Progenitor cell of endocrine pancreas (in vitro differentiated cells): ENCODE measurements at regions not wholly inside any gene's neighbourhood (a gene's known extent, or its start where the extent isn't known, plus 50 kb on each side); places are given as distances from the start of the nearest gene placed in this dataset.

Experiments used
- DNase-seq: peaks from one replicate; pipeline ENCODE4 v3.0.0; 2021; ENCODE audit warnings: low spot score; ENCODE audit not compliant: unreplicated experiment
- H3K27ac Mint-ChIP-seq: 2 replicates; pipeline ENCODE4 v1.8.0; 2021; ENCODE audit warnings: mild to moderate bottlenecking, moderate library complexity, mixed read lengths
- H3K27me3 Mint-ChIP-seq: 2 replicates; pipeline ENCODE4 v1.8.0; 2021; ENCODE audit warnings: mixed read lengths
- H3K36me3 Mint-ChIP-seq: 2 replicates; pipeline ENCODE4 v1.8.0; 2022; ENCODE audit warnings: mixed read lengths; ENCODE audit not compliant: insufficient read depth
- H3K4me1 Mint-ChIP-seq: 2 replicates; pipeline ENCODE4 v1.8.0; 2021; ENCODE audit warnings: low read depth, mixed read lengths
- H3K4me3 Mint-ChIP-seq: 2 replicates; pipeline ENCODE4 v1.8.0; 2021; ENCODE audit warnings: low read depth, mild to moderate bottlenecking, moderate library complexity, mixed read lengths
- H3K9me3 Mint-ChIP-seq: 2 replicates; pipeline ENCODE4 v1.8.0; 2021; ENCODE audit warnings: low read depth, mixed read lengths
- TF ChIP-seq, protein P1 (sequence below): fragments of 200-600 bp; sonication (generic); IDR thresholded peaks from one replicate; pipeline ENCODE4 v1.5.0; 2021; ENCODE audit warnings: antibody characterized with exemption, mild to moderate bottlenecking; ENCODE audit not compliant: unreplicated experiment

DNA sequence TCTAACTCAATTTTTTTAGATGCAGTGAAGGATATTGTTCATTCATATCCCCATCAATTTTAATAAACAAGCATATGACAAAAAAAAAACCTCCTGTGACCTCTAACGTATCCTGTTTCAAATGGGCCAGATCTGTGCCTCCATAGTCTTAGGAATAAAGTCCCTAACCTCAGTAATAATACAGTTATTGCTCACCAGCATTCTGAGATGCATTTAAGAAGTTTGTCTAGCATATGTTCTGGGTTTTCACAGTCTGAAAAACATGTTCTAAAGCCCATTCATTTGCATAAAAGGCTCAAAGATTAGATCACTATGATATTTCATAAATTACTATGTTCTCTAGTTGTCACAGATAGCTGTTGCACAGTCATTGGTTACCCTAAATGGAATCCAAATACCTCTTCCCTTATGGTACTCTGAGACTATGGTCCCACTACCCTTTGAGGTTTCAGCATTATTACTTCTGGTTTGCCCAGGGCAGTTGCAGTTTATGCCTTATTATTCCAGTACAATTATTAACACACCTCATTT is 190.1 kb downstream of the ZIC4 start:
- DNase-seq, result no peak
- no peaks in the 10 kb centered on the region for H3K36me3 Mint-ChIP-seq
- TF ChIP-seq, protein P1, sequence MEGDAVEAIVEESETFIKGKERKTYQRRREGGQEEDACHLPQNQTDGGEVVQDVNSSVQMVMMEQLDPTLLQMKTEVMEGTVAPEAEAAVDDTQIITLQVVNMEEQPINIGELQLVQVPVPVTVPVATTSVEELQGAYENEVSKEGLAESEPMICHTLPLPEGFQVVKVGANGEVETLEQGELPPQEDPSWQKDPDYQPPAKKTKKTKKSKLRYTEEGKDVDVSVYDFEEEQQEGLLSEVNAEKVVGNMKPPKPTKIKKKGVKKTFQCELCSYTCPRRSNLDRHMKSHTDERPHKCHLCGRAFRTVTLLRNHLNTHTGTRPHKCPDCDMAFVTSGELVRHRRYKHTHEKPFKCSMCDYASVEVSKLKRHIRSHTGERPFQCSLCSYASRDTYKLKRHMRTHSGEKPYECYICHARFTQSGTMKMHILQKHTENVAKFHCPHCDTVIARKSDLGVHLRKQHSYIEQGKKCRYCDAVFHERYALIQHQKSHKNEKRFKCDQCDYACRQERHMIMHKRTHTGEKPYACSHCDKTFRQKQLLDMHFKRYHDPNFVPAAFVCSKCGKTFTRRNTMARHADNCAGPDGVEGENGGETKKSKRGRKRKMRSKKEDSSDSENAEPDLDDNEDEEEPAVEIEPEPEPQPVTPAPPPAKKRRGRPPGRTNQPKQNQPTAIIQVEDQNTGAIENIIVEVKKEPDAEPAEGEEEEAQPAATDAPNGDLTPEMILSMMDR, result no peak
- no peak overlapping the region for H3K27ac Mint-ChIP-seq
- no peaks in the 10 kb centered on the region for H3K27me3 Mint-ChIP-seq
- H3K9me3 Mint-ChIP-seq, result no peaks in the 10 kb centered on the region
- H3K4me1 Mint-ChIP-seq, result no peaks in the 10 kb centered on the region
- no peak overlapping the region for H3K4me3 Mint-ChIP-seq

DNA sequence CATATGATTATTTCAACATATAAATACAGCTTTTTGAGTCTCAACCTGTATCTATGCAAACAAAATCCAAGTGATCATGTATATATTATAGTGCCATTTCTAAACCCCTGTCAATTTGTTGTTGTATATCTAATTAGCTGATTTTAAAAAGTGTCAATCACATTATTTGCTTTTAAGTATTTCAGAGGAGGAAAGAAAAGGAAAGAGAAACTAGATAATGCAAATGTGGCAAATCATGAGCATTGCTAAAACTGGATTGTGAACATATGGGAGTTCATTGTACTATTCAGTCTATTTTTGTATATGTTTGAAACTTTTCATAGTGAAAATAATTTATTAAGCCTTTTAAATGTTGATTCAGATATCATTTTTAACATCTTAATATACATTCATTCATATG is 190.7 kb downstream of the ZIC4 start:
- Mint-ChIP-seq H3K9me3 (no peaks in the 10 kb centered on the region), H3K27me3 (no peaks in the 10 kb centered on the region), H3K4me1 (no peaks in the 10 kb centered on the region), H3K4me3 (no peak overlapping the region), H3K36me3 (no peaks in the 10 kb centered on the region), H3K27ac (no peak overlapping the region)
- no peak for DNase-seq
- TF ChIP-seq, protein P1, result no peak

DNA sequence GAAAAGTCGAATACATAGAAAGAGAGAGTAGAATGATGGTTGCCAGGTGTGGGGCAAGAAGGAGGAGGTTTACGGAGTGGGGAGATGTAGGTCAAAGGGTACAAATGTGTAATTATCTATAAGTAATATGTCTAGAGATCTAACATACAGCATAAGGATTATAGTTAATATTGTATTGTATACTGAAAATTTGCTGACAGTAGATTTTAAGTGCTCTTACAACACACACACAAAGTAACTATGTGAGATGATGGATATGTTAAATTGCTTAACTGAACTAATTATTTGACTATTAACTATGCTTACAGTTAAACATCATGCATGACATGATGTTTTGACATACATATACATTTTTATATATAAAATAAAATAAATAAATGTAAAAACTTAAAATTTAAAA is 192.7 kb downstream of the ZIC4 start:
- TF ChIP-seq, protein P1, result no peak
- H3K4me3 Mint-ChIP-seq, result no peak overlapping the region
- no peak overlapping the region for H3K27ac Mint-ChIP-seq
- peaks cover 8% of the 10 kb centered on the region for H3K9me3 Mint-ChIP-seq
- no peaks in the 10 kb centered on the region for H3K4me1 Mint-ChIP-seq
- H3K36me3 Mint-ChIP-seq, result no peaks in the 10 kb centered on the region
- no peaks in the 10 kb centered on the region for H3K27me3 Mint-ChIP-seq
- DNase-seq, result no peak

DNA sequence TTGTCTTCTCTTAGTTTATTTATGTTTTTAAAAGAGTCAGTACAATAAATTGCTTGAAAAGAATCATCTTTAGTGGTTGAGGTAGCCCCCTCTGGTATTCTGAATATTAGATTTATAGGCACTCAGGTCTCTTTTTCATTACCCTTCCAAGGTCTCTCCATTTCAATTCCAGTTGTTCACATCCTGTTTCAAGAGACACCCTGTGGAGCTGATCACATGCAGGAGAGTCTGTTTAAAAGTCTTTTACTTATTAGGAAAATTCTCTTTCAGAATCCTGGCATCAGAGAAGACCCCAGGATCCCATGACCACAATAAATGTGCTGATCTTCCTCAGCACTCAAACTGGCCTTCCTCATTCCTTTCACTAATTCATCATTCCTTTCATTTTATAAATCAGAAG is 195.7 kb downstream of the ZIC4 start:
- H3K27ac Mint-ChIP-seq, result no peak overlapping the region
- no peaks in the 10 kb centered on the region for H3K36me3 Mint-ChIP-seq
- no peaks in the 10 kb centered on the region for H3K27me3 Mint-ChIP-seq
- no peak overlapping the region for H3K4me3 Mint-ChIP-seq
- H3K4me1 Mint-ChIP-seq, result no peaks in the 10 kb centered on the region
- H3K9me3 Mint-ChIP-seq, result peaks cover 11% of the 10 kb centered on the region
- TF ChIP-seq, protein P1, result no peak
- no peak for DNase-seq

DNA sequence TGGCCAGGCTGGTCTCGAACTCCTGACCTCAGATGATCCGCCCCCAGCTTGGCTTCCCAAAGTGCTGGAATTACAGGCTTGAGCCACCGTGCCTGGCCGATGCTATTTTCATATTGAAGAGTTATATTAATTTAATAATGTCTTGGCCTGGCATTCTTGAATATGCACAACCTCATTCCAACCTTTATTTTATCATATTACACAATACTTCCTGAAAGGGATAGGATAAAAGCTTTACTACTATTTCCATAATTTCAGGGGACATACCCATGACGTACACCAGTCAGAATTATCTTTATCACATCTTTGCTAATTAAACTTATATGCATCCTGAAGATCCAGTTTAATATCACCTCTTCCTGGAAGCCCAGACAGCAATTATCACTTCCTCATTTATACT is 205.3 kb downstream of the ZIC4 start:
- Mint-ChIP-seq H3K4me1 (no peaks in the 10 kb centered on the region), H3K36me3 (no peaks in the 10 kb centered on the region), H3K4me3 (no peak overlapping the region)

More for the DNA sequence above, 205.3 kb downstream of the ZIC4 start:
- H3K27ac Mint-ChIP-seq, result no peak overlapping the region
- no peaks in the 10 kb centered on the region for H3K9me3 Mint-ChIP-seq
- no peaks in the 10 kb centered on the region for H3K27me3 Mint-ChIP-seq
- TF ChIP-seq, protein P1, result no peak
- DNase-seq, result no peak
